Ishikawa (cell line): ENCODE measurements at regions not wholly inside any gene's neighbourhood (a gene's known extent, or its start where the extent isn't known, plus 50 kb on each side); places are given as distances from the start of the nearest gene placed in this dataset.

Source experiments
- CREB1 ChIP-seq: IDR thresholded peaks from 2 replicates; pipeline ENCODE4 v1.6.1; 2012; ENCODE audit warnings: low read depth
- EGR1 ChIP-seq: IDR thresholded peaks from 2 replicates; pipeline ENCODE4 v1.6.1; 2012
- EP300 ChIP-seq: IDR thresholded peaks from 2 replicates; pipeline ENCODE4 v1.6.1; 2012; ENCODE audit warnings: borderline replicate concordance
- FOXM1 ChIP-seq: IDR thresholded peaks from 2 replicates; pipeline ENCODE4 v1.6.1; 2012; ENCODE audit warnings: low read depth, borderline replicate concordance
- MAX ChIP-seq: IDR thresholded peaks from 2 replicates; pipeline ENCODE4 v1.6.1; 2012
- RAD21 ChIP-seq: IDR thresholded peaks from 2 replicates; pipeline ENCODE4 v1.6.1; 2012; ENCODE audit warnings: low read depth
- REST ChIP-seq: IDR thresholded peaks from 2 replicates; pipeline ENCODE4 v1.6.1; 2012; ENCODE audit warnings: low read depth, mild to moderate bottlenecking
- YY1 ChIP-seq: IDR thresholded peaks from 2 replicates; pipeline ENCODE4 v1.6.1; 2012; ENCODE audit warnings: low read depth

DNA sequence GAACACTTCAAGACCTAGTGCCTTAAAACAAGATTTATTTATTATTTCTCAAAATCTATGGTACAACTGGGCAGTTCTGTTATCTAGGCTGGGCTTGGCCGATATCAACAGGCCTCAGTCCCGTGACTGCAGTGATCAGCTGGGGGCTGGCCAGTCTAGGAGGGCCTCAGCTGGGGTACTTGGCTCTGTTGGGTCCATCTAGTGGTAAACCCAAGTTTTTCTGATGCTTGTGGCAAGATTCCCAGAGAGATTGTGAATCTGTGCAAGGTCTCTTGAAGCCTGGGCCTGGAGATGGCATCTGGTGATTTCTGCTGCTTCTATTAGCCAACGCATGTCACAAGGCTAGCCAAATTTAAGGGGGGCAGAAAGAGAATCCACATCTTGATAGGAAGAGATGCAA, 482.4 kb upstream of the SGO1 start:
- TF ChIP-seq RAD21 (no peak), REST (no peak), CREB1 (no peak), FOXM1 (no peak), EGR1 (no peak), MAX (no peak), EP300 (no peak), YY1 (no peak)
